ENCODE measurements at regions not wholly inside any gene's neighbourhood (a gene's known extent, or its start where the extent isn't known, plus 50 kb on each side); places are given as distances from the start of the nearest gene placed in this dataset.

DNA sequence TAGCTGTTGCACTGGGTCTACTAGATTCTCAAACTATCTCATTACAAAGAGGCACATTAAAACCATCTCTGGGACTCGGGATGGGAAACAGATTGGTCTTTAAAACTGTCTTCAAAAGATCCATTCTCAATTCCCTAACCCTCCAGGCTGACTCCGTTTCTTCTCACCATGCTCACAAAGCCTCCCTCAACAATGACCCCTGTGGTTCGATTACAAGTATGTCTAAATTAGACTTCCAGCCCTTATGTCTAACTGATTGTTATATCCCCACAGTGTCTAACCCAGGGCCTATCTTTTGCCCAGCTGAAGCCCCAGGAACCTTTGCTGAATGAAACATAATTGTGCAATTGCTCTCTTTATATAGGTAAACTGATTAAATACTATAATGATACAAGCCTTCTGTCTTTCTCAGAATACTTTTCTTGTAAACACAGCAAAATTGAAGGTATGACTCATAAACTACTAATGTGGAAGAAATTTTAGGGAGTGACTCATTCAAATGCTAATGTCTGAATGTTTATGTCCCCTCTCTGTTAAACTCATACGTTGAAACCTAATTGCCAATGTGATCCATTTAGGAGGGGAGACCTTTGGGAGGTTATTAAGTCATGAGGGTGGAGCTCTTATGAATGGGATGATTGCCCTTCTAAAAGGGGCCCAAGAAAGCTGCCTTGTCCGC, 65.6 kb upstream of the DAB1 start:
- Histone ChIP-seq H3K4me1 (ENCODE audit: control insufficient read depth, insufficient read depth, low read length) (peaks cover 9% of the 10 kb centered on the region), H3K27me3 (ENCODE audit: control insufficient read depth, insufficient read depth, low read length) (no peaks in the 10 kb centered on the region), H3K27ac (ENCODE audit: low read depth, low read length) (no peak overlapping the region), H3K4me3 (ENCODE audit: low read depth, low read length) (no peak overlapping the region), H3K9ac (ENCODE audit: low read length) (no peak overlapping the region), H3K9me3 (ENCODE audit: control insufficient read depth, insufficient read depth, low read depth, low read length) (no peaks in the 10 kb centered on the region), H3K36me3 (ENCODE audit: control insufficient read depth, insufficient read depth, low read length) (no peaks in the 10 kb centered on the region)

DNA sequence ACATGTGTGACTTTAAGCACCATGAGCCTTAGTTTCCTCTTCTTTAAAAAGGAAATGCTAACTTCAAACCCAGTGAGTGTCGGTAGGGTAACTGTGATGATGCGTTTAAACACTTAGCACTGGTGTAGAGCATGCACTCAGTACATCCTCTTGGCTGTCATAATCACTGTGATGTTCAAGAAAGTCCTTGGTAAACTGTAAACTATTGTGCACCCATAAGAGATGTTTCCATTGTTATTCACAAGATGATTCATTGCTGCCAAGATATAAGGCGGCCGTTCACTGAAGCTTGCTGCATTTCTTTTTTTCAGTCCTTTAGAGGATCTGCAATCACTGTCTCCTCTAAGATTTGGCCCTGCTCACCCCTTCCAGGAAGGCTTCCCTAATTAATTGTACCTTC, 61.8 kb upstream of the DAB1 start:
- Histone ChIP-seq H3K27me3 (ENCODE audit: control insufficient read depth, insufficient read depth, low read length) (no peaks in the 10 kb centered on the region), H3K9ac (ENCODE audit: low read length) (no peak overlapping the region), H3K4me3 (ENCODE audit: low read depth, low read length) (no peak overlapping the region), H3K4me1 (ENCODE audit: control insufficient read depth, insufficient read depth, low read length) (peaks cover 13% of the 10 kb centered on the region), H3K27ac (ENCODE audit: low read depth, low read length) (no peak overlapping the region), H3K9me3 (ENCODE audit: control insufficient read depth, insufficient read depth, low read depth, low read length) (no peaks in the 10 kb centered on the region), H3K36me3 (ENCODE audit: control insufficient read depth, insufficient read depth, low read length) (no peaks in the 10 kb centered on the region)

DNA sequence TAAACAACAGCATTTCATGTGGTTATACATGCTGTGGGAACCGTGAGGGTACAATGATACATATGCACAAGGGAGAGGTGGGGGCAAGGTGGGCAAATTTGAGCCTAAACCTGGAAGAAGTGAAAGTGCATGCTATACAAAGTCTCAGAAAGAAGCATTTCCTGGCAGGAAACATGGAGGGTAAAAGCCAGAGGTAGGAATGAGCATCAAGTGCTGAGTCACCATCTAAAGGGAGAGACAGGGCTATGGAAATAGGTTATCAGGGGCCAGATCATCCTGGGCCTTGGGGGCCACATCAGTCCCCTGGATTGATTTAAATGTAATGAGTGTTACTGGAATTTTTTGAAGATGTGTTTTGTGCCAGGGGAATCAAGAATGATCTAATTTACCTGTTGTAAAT, 60.1 kb upstream of the DAB1 start:
- Histone ChIP-seq H3K4me3 (ENCODE audit: low read depth, low read length) (no peak overlapping the region), H3K9me3 (ENCODE audit: control insufficient read depth, insufficient read depth, low read depth, low read length) (no peaks in the 10 kb centered on the region), H3K36me3 (ENCODE audit: control insufficient read depth, insufficient read depth, low read length) (no peaks in the 10 kb centered on the region), H3K4me1 (ENCODE audit: control insufficient read depth, insufficient read depth, low read length) (peaks cover 4% of the 10 kb centered on the region; the same call in 1 of the 2 replicates), H3K27me3 (ENCODE audit: control insufficient read depth, insufficient read depth, low read length) (no peaks in the 10 kb centered on the region), H3K27ac (ENCODE audit: low read depth, low read length) (no peak overlapping the region), H3K9ac (ENCODE audit: low read length) (no peak overlapping the region)

DNA sequence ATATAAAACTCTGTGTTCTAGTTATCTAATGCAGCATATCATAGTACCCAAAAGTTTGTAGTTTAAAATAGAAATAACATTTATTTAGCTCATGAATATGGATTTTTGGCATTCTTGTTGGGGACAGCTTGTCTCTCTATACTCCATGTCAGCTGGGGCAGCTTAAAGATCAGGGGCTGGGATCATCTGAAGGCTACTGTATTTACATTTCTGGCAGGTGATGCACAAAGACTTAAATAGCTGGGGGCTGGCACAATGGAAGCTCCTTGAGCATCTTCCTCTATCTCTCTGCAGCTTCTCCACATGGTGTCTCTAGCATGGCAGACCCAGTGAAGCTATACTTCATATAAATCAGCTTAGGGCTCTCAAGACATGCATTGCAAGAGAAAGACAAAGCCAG, 55.6 kb upstream of the DAB1 start:
- Histone ChIP-seq H3K27ac (ENCODE audit: low read depth, low read length) (no peak overlapping the region), H3K9me3 (ENCODE audit: control insufficient read depth, insufficient read depth, low read depth, low read length) (no peaks in the 10 kb centered on the region), H3K27me3 (ENCODE audit: control insufficient read depth, insufficient read depth, low read length) (no peaks in the 10 kb centered on the region), H3K9ac (ENCODE audit: low read length) (no peak overlapping the region), H3K36me3 (ENCODE audit: control insufficient read depth, insufficient read depth, low read length) (no peaks in the 10 kb centered on the region), H3K4me3 (ENCODE audit: low read depth, low read length) (no peak overlapping the region), H3K4me1 (ENCODE audit: control insufficient read depth, insufficient read depth, low read length) (peaks cover 4% of the 10 kb centered on the region; the same call in 1 of the 2 replicates)

DNA sequence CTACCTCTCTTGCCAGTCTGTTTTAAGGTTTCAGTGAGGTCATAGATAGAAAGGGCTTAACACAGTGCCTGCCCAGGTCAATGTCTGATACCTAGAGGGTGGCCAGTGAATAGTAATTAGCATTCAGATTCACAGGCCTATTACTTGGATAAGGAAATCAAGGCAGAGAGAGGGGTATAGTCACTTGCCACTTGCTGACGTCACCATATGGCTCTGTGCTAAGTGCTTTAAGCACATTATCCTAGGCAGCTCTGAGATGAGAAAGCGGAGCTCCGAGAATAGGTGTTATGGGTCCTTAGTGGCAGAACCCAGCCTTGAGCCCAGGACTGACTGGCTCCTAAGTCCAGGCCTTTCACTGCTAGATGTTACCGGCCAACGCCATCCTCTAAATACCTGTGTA, 51.5 kb upstream of the DAB1 start:
- H3K4me1 ChIP-seq (ENCODE audit: control insufficient read depth, insufficient read depth, low read length), result no peaks in the 10 kb centered on the region
- no peak overlapping the region for H3K27ac ChIP-seq (ENCODE audit: low read depth, low read length)
- H3K9ac ChIP-seq (ENCODE audit: low read length), result no peak overlapping the region
- no peak overlapping the region for H3K4me3 ChIP-seq (ENCODE audit: low read depth, low read length)
- peaks cover 15% of the 10 kb centered on the region; the same call in 1 of the 2 replicates for H3K9me3 ChIP-seq (ENCODE audit: control insufficient read depth, insufficient read depth, low read depth, low read length)
- no peaks in the 10 kb centered on the region for H3K27me3 ChIP-seq (ENCODE audit: control insufficient read depth, insufficient read depth, low read length)
- H3K36me3 ChIP-seq (ENCODE audit: control insufficient read depth, insufficient read depth, low read length), result no peaks in the 10 kb centered on the region

DNA sequence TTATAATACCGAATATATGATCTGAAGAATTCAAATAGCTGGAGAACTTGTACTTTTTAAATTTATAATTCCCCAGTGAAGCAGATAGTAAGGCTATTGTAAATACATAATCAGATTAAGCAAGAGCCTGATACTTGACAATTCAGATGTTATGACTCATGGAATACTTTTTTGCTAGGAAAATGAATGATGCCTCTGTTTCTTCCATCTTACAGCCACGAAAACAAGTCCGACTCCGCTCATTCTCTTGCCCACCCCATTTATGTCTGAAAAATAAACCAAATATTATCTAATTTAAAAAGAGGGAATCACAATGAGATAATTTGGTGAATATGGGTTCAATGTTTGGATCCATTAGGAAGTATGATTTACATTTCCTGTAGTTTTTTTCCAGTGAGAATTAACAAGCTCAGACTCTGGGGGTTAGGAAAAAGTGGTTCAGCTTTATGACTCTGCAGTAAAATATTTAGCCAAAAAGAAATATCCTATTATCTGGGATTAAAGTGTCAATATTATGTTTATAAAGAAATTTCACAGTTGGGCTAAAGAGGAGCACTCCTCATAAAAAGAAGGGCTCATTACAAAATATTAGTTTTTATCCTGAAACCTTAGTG, 50.4 kb upstream of the DAB1 start:
- no peak overlapping the region for H3K9ac ChIP-seq (ENCODE audit: low read length)
- H3K9me3 ChIP-seq (ENCODE audit: control insufficient read depth, insufficient read depth, low read depth, low read length), result peaks cover 15% of the 10 kb centered on the region; the same call in 1 of the 2 replicates
- H3K4me1 ChIP-seq (ENCODE audit: control insufficient read depth, insufficient read depth, low read length), result no peaks in the 10 kb centered on the region
- H3K4me3 ChIP-seq (ENCODE audit: low read depth, low read length), result no peak overlapping the region
- H3K27me3 ChIP-seq (ENCODE audit: control insufficient read depth, insufficient read depth, low read length), result no peaks in the 10 kb centered on the region
- no peaks in the 10 kb centered on the region for H3K36me3 ChIP-seq (ENCODE audit: control insufficient read depth, insufficient read depth, low read length)
- no peak overlapping the region for H3K27ac ChIP-seq (ENCODE audit: low read depth, low read length)

Measured in HUES6 (cell line).